ENCODE measurements at regions not wholly inside any gene's neighbourhood (a gene's known extent, or its start where the extent isn't known, plus 50 kb on each side); places are given as distances from the start of the nearest gene placed in this dataset.
A peak's percentile ranks its signal among the peaks of the same experiment; 100 is the strongest.

DNA sequence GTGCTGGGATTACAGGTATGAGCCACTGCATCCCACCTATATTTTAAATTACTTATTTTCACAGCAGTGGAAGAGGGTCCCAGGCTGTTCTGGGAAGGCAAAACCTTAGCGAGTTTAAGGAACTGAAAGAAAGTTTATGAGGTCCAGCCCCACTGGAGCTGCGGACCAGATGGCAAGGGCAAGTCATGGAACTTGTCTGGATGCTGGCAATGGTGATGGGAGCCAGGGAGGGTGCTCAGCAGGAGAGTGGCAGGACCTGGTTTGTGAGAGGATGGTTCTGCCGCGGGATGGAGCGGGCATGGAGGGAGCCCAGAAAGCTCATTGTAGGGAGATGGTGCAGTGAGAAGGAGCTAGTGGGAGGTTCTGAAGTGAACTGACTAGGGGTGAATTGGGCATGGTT lies 50.6 kb upstream of the SLC45A1 start:
- no peaks in the 10 kb centered on the region for H3K9me3 ChIP-seq (ENCODE audit: low read length)
- H3K4me1 ChIP-seq (ENCODE audit: insufficient read depth, low read length): no peaks in the 10 kb centered on the region
- Mint-ChIP-seq H3K36me3 (no peaks in the 10 kb centered on the region), H3K27me3 (peaks cover 3 to 26% of the 10 kb centered on the region in 2 donors), H3K4me1 (no peaks in the 10 kb centered on the region), H3K9me3 (no peaks in the 10 kb centered on the region), H3K4me3 (no peak overlapping the region), H3K27ac (peak overlapping the region in 1 of 8 donors; percentile 12)
- no peak overlapping the region for H3K4me3 ChIP-seq (ENCODE audit: low read length)
- no peak for DNase-seq
- CTCF ChIA-PET: interaction anchor here (1.0 kb wide), 1 partner anchor 19 kb away, joined by 3 read pairs; no protein-coding TSS in a partner anchor
- H3K27ac ChIP-seq (ENCODE audit: low read depth, low read length): no peak overlapping the region
- no peaks in the 10 kb centered on the region for H3K27me3 ChIP-seq (ENCODE audit: insufficient read depth, low read length, poor library complexity, severe bottlenecking)
- POLR2A ChIA-PET: no interaction called here
- no peaks in the 10 kb centered on the region for H3K36me3 ChIP-seq (ENCODE audit: insufficient read depth, low read length)

- ChIA-PET CTCF (interaction anchor here (0.6 to 1.0 kb wide), 2 partner anchors 19 to 192 kb away, joined by 3 read pairs; no protein-coding TSS in a partner anchor), POLR2A (no interaction called here)
- H3K4me3 ChIP-seq (ENCODE audit: low read length): no peak overlapping the region
- H3K36me3 ChIP-seq (ENCODE audit: insufficient read depth, low read length): no peaks in the 10 kb centered on the region
- H3K9me3 ChIP-seq (ENCODE audit: low read length): no peaks in the 10 kb centered on the region
- no peaks in the 10 kb centered on the region for H3K9me3 Mint-ChIP-seq
- H3K27ac ChIP-seq (ENCODE audit: low read depth, low read length): no peak overlapping the region
- no peak overlapping the region for H3K4me3 Mint-ChIP-seq
- no peaks in the 10 kb centered on the region for H3K27me3 ChIP-seq (ENCODE audit: insufficient read depth, low read length, poor library complexity, severe bottlenecking)
- H3K27ac Mint-ChIP-seq: no peak overlapping the region
- H3K4me1 ChIP-seq (ENCODE audit: insufficient read depth, low read length): no peaks in the 10 kb centered on the region
- no peaks in the 10 kb centered on the region for H3K36me3 Mint-ChIP-seq
- no peaks in the 10 kb centered on the region for H3K4me1 Mint-ChIP-seq
- peaks cover 0 to 22% of the 10 kb centered on the region in 2 donors for H3K27me3 Mint-ChIP-seq
- no peak for DNase-seq
Observed at GRCh38 chr1:8266436-8267165, 51.3 kb upstream of the SLC45A1 start.

DNA sequence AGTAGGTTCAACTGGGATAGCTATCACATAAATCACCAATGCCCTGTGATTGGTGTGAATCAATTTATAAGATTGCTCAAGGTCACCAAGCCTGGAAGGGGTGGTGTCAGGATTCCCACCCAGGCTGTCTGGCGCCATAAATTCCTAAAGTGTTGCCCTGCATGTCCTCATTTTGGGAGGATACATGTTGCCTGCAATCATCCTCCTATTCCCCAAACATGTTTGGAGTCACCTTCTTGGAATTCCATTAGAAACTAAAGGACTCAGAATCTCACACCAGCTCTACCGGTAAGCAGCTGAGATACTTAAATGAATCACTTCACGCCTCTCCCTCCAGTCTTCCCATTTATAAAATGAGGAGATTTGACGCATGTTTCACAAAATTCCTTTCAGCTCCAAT lies 54.1 kb upstream of the SLC45A1 start:
- no peak overlapping the region for H3K4me3 ChIP-seq (ENCODE audit: low read length)
- H3K9me3 ChIP-seq (ENCODE audit: low read length): no peaks in the 10 kb centered on the region
- CTCF ChIA-PET: no interaction called here
- no peak overlapping the region for H3K27ac ChIP-seq (ENCODE audit: low read depth, low read length)
- H3K9me3 Mint-ChIP-seq: no peaks in the 10 kb centered on the region
- no peaks in the 10 kb centered on the region for H3K36me3 Mint-ChIP-seq
- no peaks in the 10 kb centered on the region for H3K27me3 ChIP-seq (ENCODE audit: insufficient read depth, low read length, poor library complexity, severe bottlenecking)
- H3K4me1 ChIP-seq (ENCODE audit: insufficient read depth, low read length): no peaks in the 10 kb centered on the region
- no peak overlapping the region for H3K27ac Mint-ChIP-seq
- DNase-seq: no peak
- H3K4me1 Mint-ChIP-seq: no peaks in the 10 kb centered on the region
- peaks cover 0 to 18% of the 10 kb centered on the region in 2 donors for H3K27me3 Mint-ChIP-seq
- POLR2A ChIA-PET: no interaction called here
- H3K36me3 ChIP-seq (ENCODE audit: insufficient read depth, low read length): no peaks in the 10 kb centered on the region
- H3K4me3 Mint-ChIP-seq: no peak overlapping the region

GRCh38 chr1:8261398-8261762 lies 56.5 kb upstream of the SLC45A1 start:
- H3K9me3 Mint-ChIP-seq: no peaks in the 10 kb centered on the region
- Histone ChIP-seq H3K9me3 (ENCODE audit: low read length) (no peaks in the 10 kb centered on the region), H3K27ac (ENCODE audit: low read depth, low read length) (no peak overlapping the region), H3K4me1 (ENCODE audit: insufficient read depth, low read length) (no peaks in the 10 kb centered on the region), H3K36me3 (ENCODE audit: insufficient read depth, low read length) (no peaks in the 10 kb centered on the region), H3K27me3 (ENCODE audit: insufficient read depth, low read length, poor library complexity, severe bottlenecking) (no peaks in the 10 kb centered on the region), H3K4me3 (ENCODE audit: low read length) (no peak overlapping the region)
- peaks cover under 1 to 23% of the 10 kb centered on the region in 2 donors for H3K27me3 Mint-ChIP-seq
- peaks cover 0 to 5% (median 0%) of the 10 kb centered on the region in 3 donors for H3K36me3 Mint-ChIP-seq
- POLR2A ChIA-PET: no interaction called here
- no peaks in the 10 kb centered on the region for H3K4me1 Mint-ChIP-seq
- CTCF ChIA-PET: no interaction called here
- no peak overlapping the region for H3K4me3 Mint-ChIP-seq
- no peak for DNase-seq
- H3K27ac Mint-ChIP-seq: no peak overlapping the region

DNA sequence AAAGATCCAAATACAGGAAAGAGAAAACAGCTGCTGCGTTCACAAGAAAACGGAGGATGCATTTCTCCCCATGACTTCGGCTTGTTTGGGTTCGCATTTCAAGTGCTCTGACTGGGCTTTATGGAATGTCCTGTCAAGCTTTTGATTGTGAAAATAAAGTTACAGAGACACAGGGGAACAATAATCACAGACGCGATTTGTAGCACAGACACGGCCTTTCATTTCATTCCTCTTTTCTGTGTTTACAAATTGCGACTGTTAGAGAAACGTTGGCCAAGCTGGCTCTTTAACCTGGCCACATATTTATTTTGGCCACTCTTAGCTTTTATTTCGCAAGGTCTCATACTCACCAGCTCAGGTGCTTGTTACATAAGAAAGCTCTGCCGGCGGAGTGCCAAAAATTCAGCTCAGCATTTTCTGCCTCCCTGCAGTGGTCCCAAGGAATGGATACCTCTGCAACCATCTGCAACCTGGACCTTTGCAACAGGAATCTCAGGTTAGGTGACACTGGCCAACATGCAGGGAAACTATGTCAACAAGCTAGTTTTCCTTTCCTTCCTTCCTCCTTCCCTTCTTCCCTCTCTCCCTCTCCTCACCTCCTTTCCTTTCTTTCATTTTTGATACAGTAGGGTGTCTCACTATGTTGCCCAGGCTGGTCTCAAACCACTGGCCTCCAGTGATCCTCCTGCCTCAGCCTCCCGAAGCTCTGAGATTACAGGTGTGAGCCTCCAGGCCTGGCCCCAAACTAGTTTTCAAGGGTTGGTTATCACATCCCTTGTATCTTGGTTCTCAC lies 58.2 kb upstream of the SLC45A1 start:
- Mint-ChIP-seq H3K4me1 (no peaks in the 10 kb centered on the region), H3K36me3 (peaks cover 0 to 5% (median 0%) of the 10 kb centered on the region in 3 donors), H3K27me3 (peaks cover 2 to 23% of the 10 kb centered on the region in 2 donors), H3K27ac (peak overlapping the region in 1 of 8 donors; percentile 23), H3K9me3 (no peaks in the 10 kb centered on the region), H3K4me3 (no peak overlapping the region)
- Histone ChIP-seq H3K27ac (ENCODE audit: low read depth, low read length) (no peak overlapping the region), H3K27me3 (ENCODE audit: insufficient read depth, low read length, poor library complexity, severe bottlenecking) (no peaks in the 10 kb centered on the region), H3K4me3 (ENCODE audit: low read length) (no peak overlapping the region), H3K9me3 (ENCODE audit: low read length) (no peaks in the 10 kb centered on the region), H3K4me1 (ENCODE audit: insufficient read depth, low read length) (no peaks in the 10 kb centered on the region), H3K36me3 (ENCODE audit: insufficient read depth, low read length) (no peaks in the 10 kb centered on the region)
- no peak for DNase-seq
- POLR2A ChIA-PET: no interaction called here
- CTCF ChIA-PET: no interaction called here

DNA sequence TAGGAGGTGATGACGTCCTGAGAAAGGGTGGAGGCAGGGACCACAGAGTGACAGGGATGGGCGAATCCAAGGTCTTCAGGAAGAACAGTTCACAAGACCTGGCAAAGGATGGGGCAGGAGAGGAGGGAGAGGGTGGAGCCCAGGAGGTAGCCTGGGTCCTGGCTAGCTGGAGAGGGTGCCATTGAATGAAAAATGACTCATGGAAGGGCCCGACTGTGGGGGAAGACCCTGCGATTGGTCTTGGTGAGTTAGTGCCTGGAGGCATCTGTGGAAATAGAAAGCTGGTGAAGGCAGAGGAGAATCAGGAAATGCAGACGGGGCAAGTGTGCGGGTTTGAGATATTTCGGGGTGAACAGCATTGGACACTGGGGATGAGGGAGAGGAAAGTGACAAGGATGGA lies 60.3 kb upstream of the SLC45A1 start:
- no peaks in the 10 kb centered on the region for H3K27me3 ChIP-seq (ENCODE audit: insufficient read depth, low read length, poor library complexity, severe bottlenecking)
- no peaks in the 10 kb centered on the region for H3K9me3 Mint-ChIP-seq
- H3K27me3 Mint-ChIP-seq: peaks cover 2 to 19% of the 10 kb centered on the region in 2 donors
- no peak overlapping the region for H3K27ac Mint-ChIP-seq
- no peaks in the 10 kb centered on the region for H3K9me3 ChIP-seq (ENCODE audit: low read length)
- H3K4me1 ChIP-seq (ENCODE audit: insufficient read depth, low read length): no peaks in the 10 kb centered on the region
- H3K4me3 Mint-ChIP-seq: no peak overlapping the region
- no peak for DNase-seq
- H3K4me1 Mint-ChIP-seq: peaks cover 0 to 4% (median 0%) of the 10 kb centered on the region in 3 donors
- peaks cover 0 to 5% (median 0%) of the 10 kb centered on the region in 3 donors for H3K36me3 Mint-ChIP-seq
- H3K4me3 ChIP-seq (ENCODE audit: low read length): no peak overlapping the region
- no peaks in the 10 kb centered on the region for H3K36me3 ChIP-seq (ENCODE audit: insufficient read depth, low read length)
- no peak overlapping the region for H3K27ac ChIP-seq (ENCODE audit: low read depth, low read length)
- CTCF ChIA-PET: no interaction called here
- POLR2A ChIA-PET: no interaction called here

- Mint-ChIP-seq H3K27ac (no peak overlapping the region), H3K4me1 (peaks cover 0 to 4% (median 0%) of the 10 kb centered on the region in 3 donors), H3K9me3 (no peaks in the 10 kb centered on the region), H3K36me3 (peaks cover 0 to 5% (median 0%) of the 10 kb centered on the region in 3 donors), H3K4me3 (no peak overlapping the region), H3K27me3 (peaks cover 2 to 19% of the 10 kb centered on the region in 2 donors)
- H3K9me3 ChIP-seq (ENCODE audit: low read length): no peaks in the 10 kb centered on the region
- no peak for DNase-seq
- no peaks in the 10 kb centered on the region for H3K27me3 ChIP-seq (ENCODE audit: insufficient read depth, low read length, poor library complexity, severe bottlenecking)
- H3K27ac ChIP-seq (ENCODE audit: low read depth, low read length): no peak overlapping the region
- no peaks in the 10 kb centered on the region for H3K36me3 ChIP-seq (ENCODE audit: insufficient read depth, low read length)
- ChIA-PET CTCF (no interaction called here), POLR2A (no interaction called here)
- H3K4me1 ChIP-seq (ENCODE audit: insufficient read depth, low read length): no peaks in the 10 kb centered on the region
- no peak overlapping the region for H3K4me3 ChIP-seq (ENCODE audit: low read length)
Observed at GRCh38 chr1:8256321-8256720, 61.6 kb upstream of the SLC45A1 start.

GRCh38 chr1:8255712-8256111 lies 62.2 kb upstream of the SLC45A1 start:
- H3K4me1 Mint-ChIP-seq: peaks cover 0 to 4% (median 0%) of the 10 kb centered on the region in 3 donors
- peaks cover 0 to 5% (median 0%) of the 10 kb centered on the region in 3 donors for H3K36me3 Mint-ChIP-seq
- no peak for DNase-seq
- no peaks in the 10 kb centered on the region for H3K9me3 Mint-ChIP-seq
- Histone ChIP-seq H3K36me3 (ENCODE audit: insufficient read depth, low read length) (no peaks in the 10 kb centered on the region), H3K27me3 (ENCODE audit: insufficient read depth, low read length, poor library complexity, severe bottlenecking) (no peaks in the 10 kb centered on the region), H3K4me1 (ENCODE audit: insufficient read depth, low read length) (no peaks in the 10 kb centered on the region), H3K27ac (ENCODE audit: low read depth, low read length) (no peak overlapping the region), H3K9me3 (ENCODE audit: low read length) (no peaks in the 10 kb centered on the region), H3K4me3 (ENCODE audit: low read length) (no peak overlapping the region)
- no peak overlapping the region for H3K27ac Mint-ChIP-seq
- H3K4me3 Mint-ChIP-seq: no peak overlapping the region
- H3K27me3 Mint-ChIP-seq: peaks cover 2 to 19% of the 10 kb centered on the region in 2 donors
- CTCF ChIA-PET: no interaction called here
- POLR2A ChIA-PET: no interaction called here
